Cardiac muscle cell (in vitro differentiated cells and primary cell): ENCODE measurements at regions not wholly inside any gene's neighbourhood (a gene's known extent, or its start where the extent isn't known, plus 50 kb on each side); places are given as distances from the start of the nearest gene placed in this dataset.

Source experiments
- DNase-seq, 2 donors: peaks; one replicate each; pipeline versions ENCODE4 v3.0.0 to v3.0.0-alpha.2; 2010 to 2017; ENCODE audit warnings: low read depth in 1 of 2, low spot score in 1 of 2
- H3K27ac ChIP-seq: fragments of 200-600 bp; sonication (generic); 2 replicates; pipeline ENCODE4 v1.5.1; 2016
- H3K27me3 ChIP-seq: fragments of 200-600 bp; sonication (generic); 2 replicates; pipeline ENCODE4 v1.6.0; 2016; ENCODE audit warnings: control low read depth
- H3K36me3 ChIP-seq: fragments of 200-600 bp; sonication (generic); 2 replicates; pipeline ENCODE4 v1.5.1; 2016; ENCODE audit warnings: control low read depth
- H3K4me1 ChIP-seq: fragments of 200-600 bp; sonication (generic); 2 replicates; pipeline ENCODE4 v1.8.1; 2017; ENCODE audit warnings: low read depth, mild to moderate bottlenecking, mixed run types
- H3K4me3 ChIP-seq: fragments of 200-600 bp; sonication (generic); 2 replicates; pipeline ENCODE4 v1.5.1; 2016; ENCODE audit warnings: mild to moderate bottlenecking
- H3K9me3 ChIP-seq: fragments of 200-600 bp; sonication (generic); 2 replicates; pipeline ENCODE4 v1.5.1; 2017; ENCODE audit warnings: low read depth, mild to moderate bottlenecking, control low read depth
- TF ChIP-seq, protein P1 (sequence below): IDR thresholded peaks from 2 replicates; pipeline ENCODE4 v1.5.1; 2012; ENCODE audit warnings: low read depth, mild to moderate bottlenecking, low read length

DNA sequence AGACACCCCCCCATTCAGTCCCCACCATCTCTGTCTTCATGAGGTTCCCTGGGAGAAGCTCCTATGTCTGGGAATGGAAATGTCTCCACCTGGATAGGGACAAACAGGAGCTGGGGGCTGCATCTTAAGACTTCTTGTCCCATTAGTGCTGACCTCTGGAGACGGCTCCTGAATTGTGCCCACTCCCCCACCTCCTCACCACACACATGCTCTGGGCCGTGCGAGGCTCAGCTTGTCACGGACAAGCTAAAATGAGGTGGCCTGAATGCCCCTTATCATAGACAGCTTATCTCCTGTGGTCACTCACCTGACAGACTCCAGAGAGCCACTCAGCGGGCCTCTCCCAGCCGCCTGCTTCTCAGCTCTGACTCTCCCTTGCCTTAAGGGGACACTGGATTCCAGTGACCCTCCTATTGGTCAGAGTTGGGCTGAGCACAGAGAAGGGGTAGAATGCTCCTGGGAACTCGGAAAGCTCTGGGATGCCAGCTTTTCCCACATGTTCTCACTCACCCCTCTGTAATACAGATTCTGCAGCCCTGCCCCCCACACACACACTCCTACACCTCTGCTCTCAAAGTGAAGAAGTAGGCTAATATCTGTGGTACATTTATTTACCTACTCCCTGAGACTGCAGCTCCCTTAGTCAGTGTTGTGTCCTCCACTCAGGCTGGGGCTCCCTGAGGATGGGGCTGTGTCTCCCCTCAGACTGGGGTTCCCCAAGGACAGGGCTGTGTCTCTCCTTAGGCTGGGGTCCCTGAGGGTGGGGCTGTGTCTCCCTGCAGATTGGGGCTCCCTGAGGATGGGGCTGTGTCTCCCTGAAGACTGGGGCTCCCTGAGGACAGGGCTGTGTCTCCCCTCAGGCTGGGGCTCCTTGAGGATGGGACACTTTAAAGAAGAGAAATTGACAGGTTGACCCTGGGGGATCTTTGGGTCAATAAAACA is 167.5 kb downstream of the VEGFA start:
- no peaks in the 10 kb centered on the region for H3K36me3 ChIP-seq
- no peaks in the 10 kb centered on the region for H3K9me3 ChIP-seq
- no peak overlapping the region for H3K4me3 ChIP-seq
- peaks cover 72% of the 10 kb centered on the region for H3K4me1 ChIP-seq
- H3K27me3 ChIP-seq = no peaks in the 10 kb centered on the region
- TF ChIP-seq, protein P1, sequence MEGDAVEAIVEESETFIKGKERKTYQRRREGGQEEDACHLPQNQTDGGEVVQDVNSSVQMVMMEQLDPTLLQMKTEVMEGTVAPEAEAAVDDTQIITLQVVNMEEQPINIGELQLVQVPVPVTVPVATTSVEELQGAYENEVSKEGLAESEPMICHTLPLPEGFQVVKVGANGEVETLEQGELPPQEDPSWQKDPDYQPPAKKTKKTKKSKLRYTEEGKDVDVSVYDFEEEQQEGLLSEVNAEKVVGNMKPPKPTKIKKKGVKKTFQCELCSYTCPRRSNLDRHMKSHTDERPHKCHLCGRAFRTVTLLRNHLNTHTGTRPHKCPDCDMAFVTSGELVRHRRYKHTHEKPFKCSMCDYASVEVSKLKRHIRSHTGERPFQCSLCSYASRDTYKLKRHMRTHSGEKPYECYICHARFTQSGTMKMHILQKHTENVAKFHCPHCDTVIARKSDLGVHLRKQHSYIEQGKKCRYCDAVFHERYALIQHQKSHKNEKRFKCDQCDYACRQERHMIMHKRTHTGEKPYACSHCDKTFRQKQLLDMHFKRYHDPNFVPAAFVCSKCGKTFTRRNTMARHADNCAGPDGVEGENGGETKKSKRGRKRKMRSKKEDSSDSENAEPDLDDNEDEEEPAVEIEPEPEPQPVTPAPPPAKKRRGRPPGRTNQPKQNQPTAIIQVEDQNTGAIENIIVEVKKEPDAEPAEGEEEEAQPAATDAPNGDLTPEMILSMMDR = no peak
- peak in 1 of 2 donors; percentile 96 for DNase-seq
- H3K27ac ChIP-seq = peak overlapping the region; percentile 99

- H3K36me3 ChIP-seq = no peaks in the 10 kb centered on the region
- peak in 1 of 2 donors; percentile 59 for DNase-seq
- H3K9me3 ChIP-seq = no peaks in the 10 kb centered on the region
- TF ChIP-seq, protein P1 = no peak
- H3K27ac ChIP-seq = peak overlapping the region; percentile 99
- peaks cover 61% of the 10 kb centered on the region for H3K4me1 ChIP-seq
- H3K4me3 ChIP-seq = no peak overlapping the region
- H3K27me3 ChIP-seq = no peaks in the 10 kb centered on the region
These were observed 166.5 kb downstream of the VEGFA start for GRCh38 chr6:43936476-43936875.

DNA sequence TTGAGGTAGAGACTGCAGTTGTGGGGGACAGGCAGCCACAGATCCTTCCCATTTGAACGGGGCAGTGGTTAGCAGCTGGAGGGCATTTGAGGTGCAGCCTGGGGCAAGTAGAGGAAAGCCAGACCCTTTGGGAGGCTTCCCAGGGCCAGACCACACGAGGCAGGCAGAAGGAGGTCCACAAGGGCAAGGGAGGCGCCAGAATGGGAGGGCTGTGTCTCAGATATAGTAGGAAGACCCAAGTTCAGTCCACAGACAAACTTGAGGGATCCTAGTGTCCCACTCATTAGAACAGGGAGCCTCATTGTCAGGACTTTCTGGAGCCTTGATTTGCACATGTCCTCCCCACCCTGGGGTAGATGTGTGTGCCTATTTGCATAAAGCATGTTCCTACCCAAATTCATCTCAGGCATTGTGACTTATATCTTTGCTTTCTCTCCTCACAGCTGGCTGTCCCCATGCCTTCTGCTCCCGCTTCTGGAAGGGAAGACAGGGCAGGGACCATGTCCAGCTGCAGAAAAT is 166.0 kb downstream of the VEGFA start:
- DNase-seq = no peak
- Histone ChIP-seq H3K36me3 (no peaks in the 10 kb centered on the region), H3K9me3 (no peaks in the 10 kb centered on the region), H3K4me1 (peaks cover 61% of the 10 kb centered on the region), H3K27me3 (no peaks in the 10 kb centered on the region), H3K4me3 (no peak overlapping the region), H3K27ac (peak overlapping the region; percentile 99)
- TF ChIP-seq, protein P1 = no peak

DNA sequence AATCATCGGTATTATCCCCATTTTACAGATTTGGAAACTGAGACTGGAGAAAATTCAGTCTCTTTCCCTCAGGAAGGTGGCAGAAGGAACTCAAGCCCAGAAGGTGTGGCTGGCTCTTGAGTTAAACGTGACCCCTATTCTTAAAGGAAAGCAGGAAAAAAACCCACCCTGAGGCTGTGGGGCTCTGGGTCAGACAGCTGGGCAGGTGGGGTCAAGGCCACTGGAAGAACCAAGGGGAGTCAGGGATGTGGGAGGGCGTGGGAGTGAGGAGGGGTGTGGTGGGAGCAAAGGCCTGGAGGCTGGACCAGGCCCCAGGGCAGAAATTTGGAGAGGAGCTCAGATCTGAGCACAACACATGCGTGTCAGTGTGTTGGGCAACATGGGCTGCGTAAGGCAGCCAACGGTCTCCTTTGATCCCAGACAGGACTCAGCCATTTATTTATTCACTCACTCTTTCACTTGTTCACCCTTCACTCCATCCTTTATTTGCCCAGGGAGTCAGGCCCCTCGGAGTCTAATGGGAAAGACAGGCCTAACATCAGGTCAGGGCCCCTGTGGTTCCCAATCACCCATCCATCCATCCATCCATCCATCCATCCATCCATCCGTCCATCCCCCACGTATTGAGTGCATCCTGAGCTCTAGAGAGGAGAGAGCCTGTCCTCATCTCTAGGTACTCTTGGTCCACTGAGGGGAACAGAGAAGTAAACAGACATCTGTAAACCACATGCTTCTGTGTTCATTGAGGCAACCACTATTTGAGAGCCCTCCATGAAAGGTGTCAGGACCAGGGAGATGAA is 165.0 kb downstream of the VEGFA start:
- Histone ChIP-seq H3K9me3 (no peaks in the 10 kb centered on the region), H3K27me3 (no peaks in the 10 kb centered on the region), H3K4me3 (no peak overlapping the region), H3K36me3 (no peaks in the 10 kb centered on the region), H3K27ac (peak overlapping the region; percentile 99), H3K4me1 (peaks cover 55% of the 10 kb centered on the region)
- TF ChIP-seq, protein P1 = no peak
- no peak for DNase-seq

DNA sequence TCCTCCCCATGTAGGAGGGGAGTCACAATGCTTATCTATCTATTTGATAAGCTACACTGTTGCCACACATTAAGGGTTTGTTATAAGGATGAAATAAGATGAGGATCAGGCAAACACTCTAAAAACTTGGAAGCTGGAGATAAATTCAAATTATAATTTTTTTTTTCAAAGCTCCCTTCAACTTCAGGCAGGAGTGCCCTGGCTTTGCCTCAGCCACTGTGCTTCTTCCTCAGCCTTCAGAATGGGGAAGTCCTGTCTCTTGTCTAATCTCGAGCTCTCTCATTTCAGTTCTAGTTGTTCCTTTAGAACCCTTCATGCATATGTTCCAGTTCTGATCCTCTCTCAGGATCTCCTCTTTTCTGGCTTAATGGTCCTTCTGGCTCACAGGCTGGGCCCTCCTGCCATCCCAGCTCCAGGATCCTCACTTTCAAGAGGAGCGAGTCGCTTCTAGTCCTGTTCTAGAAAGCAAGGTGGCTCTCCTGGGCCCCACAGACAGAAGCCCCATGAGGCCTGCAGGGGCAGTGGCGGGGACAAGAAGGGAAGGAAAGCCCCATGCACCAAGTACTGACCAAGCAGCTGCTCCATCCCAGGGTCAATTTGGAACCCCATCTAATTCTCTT is 164.3 kb downstream of the VEGFA start:
- Histone ChIP-seq H3K27me3 (no peaks in the 10 kb centered on the region), H3K9me3 (no peaks in the 10 kb centered on the region), H3K4me1 (peaks cover 48% of the 10 kb centered on the region), H3K4me3 (no peak overlapping the region), H3K27ac (peak overlapping the region; percentile 16), H3K36me3 (no peaks in the 10 kb centered on the region)
- no peak for DNase-seq
- TF ChIP-seq, protein P1 = no peak
